ENCODE measurements at regions not wholly inside any gene's neighbourhood (a gene's known extent, or its start where the extent isn't known, plus 50 kb on each side); places are given as distances from the start of the nearest gene placed in this dataset.

- TF ChIP-seq CTCF (IDR thresholded peaks at IDR 0.05) (no peak), POLR2A (IDR thresholded peaks at IDR 0.05) (no peak)
Observed at GRCh38 chr13:65929436-65929835, 1300.7 kb downstream of the PCDH9 start.
